OCI-LY1 (cell line): ENCODE measurements at regions not wholly inside any gene's neighbourhood (a gene's known extent, or its start where the extent isn't known, plus 50 kb on each side); places are given as distances from the start of the nearest gene placed in this dataset.

Experiments
- EZH2 ChIP-seq: fragments of 200-600 bp; sonication (generic), shearing (Covaris generic); IDR thresholded peaks from 2 replicates; pipeline ENCODE4 v1.8.0; 2017; ENCODE audit warnings: borderline replicate concordance, mixed run types, mild to moderate bottlenecking, antibody characterized with exemption, low read length, moderate library complexity, mixed read lengths
- TF ChIP-seq, protein P1 (sequence below): fragments of 200-600 bp; sonication (generic), shearing (Covaris generic); IDR thresholded peaks from 2 replicates; pipeline ENCODE4 v1.5.1; 2017; ENCODE audit warnings: mild to moderate bottlenecking, antibody characterized with exemption, low read length, moderate library complexity, mixed read lengths

DNA sequence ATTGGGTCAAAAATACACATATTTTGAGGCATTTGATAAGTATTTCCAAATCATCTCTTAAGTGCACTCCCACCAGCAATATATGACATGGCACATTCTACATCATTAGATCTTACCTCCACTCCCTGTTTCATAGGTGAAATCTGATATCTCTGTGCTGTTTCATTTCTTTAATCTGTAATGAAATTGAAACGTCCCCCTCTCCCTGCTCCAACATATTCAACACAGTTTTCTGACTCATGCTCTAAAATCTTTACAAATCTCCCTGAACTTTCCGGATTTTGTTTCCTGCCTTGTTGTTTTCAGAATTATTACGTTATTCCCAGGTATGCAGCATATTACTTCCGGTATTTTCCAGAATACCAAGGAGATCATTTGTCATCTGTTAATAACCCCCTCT is 66.1 kb upstream of the AKT3 start:
- TF ChIP-seq, protein P1, sequence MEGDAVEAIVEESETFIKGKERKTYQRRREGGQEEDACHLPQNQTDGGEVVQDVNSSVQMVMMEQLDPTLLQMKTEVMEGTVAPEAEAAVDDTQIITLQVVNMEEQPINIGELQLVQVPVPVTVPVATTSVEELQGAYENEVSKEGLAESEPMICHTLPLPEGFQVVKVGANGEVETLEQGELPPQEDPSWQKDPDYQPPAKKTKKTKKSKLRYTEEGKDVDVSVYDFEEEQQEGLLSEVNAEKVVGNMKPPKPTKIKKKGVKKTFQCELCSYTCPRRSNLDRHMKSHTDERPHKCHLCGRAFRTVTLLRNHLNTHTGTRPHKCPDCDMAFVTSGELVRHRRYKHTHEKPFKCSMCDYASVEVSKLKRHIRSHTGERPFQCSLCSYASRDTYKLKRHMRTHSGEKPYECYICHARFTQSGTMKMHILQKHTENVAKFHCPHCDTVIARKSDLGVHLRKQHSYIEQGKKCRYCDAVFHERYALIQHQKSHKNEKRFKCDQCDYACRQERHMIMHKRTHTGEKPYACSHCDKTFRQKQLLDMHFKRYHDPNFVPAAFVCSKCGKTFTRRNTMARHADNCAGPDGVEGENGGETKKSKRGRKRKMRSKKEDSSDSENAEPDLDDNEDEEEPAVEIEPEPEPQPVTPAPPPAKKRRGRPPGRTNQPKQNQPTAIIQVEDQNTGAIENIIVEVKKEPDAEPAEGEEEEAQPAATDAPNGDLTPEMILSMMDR = no peak
- TF ChIP-seq EZH2 = no peak
